COLO829 (cell line): ENCODE measurements at regions not wholly inside any gene's neighbourhood (a gene's known extent, or its start where the extent isn't known, plus 50 kb on each side); places are given as distances from the start of the nearest gene placed in this dataset.
"Not testable (repeated sequence)": the region's sequence is repeated elsewhere in the genome, so short reads cannot be mapped to it uniquely, and the experiment has no call there.

Experiments used
- DNase-seq: peaks from one replicate; pipeline ENCODE4 v3.0.0; 2012; ENCODE audit warnings: low spot score

DNA sequence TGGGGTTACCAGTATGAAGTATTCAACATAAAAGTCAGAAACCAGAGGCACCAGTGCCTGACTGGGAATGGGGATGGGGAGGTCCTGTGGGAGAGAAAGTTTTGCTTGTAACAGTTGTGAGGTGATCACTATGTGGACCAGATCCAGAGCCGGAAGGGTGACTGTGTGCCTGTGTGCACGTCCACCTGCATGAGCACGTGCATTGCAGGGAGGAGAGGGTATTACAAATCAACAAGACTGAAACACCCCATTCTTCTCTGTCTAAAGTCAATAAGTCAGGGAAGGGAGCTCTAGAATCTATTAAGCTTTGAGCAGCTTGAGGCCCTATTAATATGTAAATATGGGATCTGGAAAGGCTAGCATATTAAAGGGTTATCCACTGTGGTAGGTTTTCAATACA, 241.0 kb upstream of the ACVR2A start:
- DNase-seq: no peak

DNA sequence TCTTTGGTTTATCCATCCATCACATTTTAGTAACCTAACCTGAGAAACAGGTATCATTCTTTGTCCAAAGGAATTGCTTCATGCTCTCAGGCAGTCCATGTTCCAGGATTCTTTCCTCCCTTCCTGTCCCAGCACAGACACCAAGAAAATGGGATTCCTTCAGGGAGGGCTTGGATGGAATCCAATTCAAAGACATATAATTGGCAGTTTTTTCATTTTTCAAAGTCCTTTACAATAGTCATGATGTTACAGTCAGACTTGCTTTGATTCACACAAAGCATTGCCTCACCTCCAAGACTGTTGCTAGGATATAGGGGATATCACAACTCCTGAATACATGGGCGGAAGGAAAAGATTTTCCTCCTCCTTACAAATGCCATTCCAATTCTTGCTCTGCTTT, 241.4 kb upstream of the ACVR2A start:
- DNase-seq: no peak

DNA sequence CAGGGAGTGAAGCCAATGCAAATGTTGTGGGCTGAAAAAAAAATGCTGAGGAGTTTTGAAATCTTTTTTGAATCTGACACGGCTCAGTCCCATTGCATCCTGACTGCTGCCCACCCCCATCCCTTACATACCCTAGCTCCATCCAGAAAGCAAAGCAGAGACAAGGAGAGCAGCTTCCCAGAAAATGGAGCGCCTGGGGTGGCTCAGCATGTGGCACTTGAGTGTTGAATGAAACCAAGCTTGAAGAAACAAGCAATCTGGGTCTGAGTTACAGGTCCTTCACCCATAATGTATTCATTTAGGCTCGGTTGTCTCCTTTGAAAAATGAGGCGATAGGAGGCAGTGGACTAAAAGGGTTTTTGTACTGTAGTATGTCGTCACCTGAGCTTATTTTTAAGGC, 244.2 kb upstream of the ACVR2A start:
- no peak for DNase-seq

DNA sequence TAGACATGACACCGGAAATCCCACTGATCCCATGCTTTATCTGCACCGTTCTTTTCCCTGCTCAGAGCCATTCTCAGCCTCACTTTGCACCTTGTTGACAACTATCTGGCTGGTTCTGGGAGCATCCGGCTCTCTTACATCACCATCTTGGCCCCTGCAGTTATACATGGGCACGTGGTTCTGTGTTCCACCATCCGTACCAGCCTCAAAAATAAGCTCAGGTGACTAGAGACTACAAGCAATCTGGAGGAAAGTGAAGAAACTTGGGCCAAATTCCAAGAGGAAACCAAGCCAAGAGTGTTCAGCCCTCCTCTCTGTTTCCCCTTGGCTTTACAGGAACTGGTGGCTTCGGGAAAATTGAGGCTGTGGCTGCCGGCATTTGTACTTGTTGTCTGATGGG, 244.6 kb upstream of the ACVR2A start:
- DNase-seq: no peak

DNA sequence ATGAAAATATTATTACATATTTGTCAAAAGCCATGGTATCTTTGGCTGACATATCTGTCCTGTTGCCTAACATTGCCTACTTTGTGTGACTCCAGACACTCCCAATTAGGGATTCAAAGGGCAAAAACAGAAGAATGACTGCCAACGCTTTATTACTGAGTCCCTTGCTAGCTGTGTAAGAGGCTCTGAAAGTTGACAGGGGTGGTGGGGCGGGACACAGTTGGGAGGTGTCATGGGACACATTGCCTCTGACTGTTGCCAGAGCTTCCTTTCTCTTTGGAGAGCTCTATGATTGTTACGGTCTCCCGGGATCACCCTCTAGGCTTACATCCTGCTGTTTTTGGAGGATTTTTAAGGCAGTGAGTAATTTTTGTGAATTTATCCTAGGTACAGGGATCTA, 249.6 kb upstream of the ACVR2A start:
- DNase-seq: no peak

- DNase-seq: no peak
Observed at GRCh38 chr2:147594038-147594437, 250.8 kb upstream of the ACVR2A start.

GRCh38 chr2:147592784-147593183, 252.0 kb upstream of the ACVR2A start:
- not testable (repeated sequence) for DNase-seq

DNA sequence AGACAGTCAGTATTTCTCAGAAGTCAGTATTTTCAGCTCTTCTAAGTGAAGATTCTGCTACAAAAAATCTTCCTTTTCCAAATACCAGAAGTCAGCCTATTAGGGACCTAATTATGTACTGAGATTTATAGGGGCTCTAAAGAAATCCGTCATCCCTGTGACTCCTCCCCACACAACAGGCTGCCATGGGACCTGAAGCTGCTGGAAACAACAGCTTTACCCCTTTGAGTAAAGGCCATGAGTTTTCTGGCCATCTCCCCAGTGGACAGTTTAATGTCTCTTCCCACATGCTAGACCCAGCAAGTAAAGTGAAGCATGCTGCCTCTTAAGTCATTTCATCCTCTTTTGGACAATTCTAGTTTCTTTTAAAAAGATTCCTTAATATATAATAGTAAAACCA, 255.7 kb upstream of the ACVR2A start:
- no peak for DNase-seq

DNA sequence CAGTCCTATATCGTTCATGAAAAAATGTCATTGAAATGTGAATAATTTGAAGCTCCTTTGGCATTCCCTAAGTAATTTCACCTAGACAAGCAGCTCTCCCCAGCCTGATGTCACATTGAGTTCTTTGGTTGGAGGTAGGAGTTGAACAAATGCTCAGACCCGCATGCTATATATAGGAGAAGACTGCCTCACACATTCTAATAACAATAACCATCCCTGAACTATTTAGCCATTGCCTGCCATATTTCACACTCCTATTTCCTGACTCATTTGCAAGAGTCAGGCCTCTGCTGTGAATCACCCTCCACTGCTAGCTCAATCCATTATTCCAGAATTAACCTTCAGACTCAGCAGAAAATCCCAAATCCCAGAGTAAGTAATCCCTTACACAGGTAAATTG, 256.6 kb upstream of the ACVR2A start:
- DNase-seq: no peak

DNA sequence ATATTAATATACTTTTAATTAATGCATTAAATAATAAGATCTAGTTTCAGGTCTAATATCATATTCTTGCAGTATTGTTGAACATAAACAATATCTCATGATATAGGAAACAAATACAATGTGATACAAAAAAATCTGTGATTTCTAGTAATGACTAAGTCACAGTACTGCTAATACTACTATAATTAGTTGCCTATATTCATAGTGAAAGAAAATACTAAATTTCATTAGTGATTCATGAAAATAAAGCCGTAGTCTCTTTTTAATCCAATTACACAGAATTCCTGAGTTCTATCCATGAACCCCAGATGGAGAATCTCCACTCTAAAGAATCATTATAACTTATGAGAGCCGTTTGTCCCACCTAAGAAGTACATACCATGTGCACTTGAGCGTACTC, 266.3 kb upstream of the ACVR2A start:
- no peak for DNase-seq

- DNase-seq: no peak
Observed at GRCh38 chr2:147577998-147578380, 266.8 kb upstream of the ACVR2A start.

DNA sequence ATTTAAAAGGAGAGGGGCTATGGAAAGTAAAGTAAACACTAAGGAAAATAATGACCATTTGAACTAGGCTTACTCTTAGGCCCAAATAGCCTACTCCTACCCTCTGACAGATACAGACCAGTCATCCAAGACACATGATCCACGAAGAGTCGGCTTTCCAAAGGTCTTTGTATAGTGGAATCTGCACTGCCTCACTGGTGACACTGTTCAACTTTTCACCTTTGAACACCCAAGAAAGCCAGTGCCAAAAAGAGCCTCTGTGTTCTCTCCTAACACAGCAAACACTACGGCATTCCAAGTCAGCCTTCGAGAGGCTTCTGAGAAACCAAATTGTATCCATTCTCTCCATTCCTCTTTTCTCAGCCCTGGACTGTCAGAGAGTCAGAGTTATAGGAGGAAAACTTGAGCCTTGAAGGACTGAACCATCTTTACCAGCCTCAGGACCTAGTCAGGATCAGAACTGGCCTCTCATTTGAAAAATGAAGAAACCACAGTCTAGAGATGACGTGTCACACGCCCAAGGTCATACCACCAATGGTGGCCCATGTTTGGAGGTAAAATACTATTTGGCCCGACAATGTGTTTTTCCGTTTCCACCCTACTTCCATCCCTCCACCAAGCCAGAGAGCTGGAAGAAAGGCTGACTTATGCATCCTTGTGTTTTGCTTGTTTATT, 267.4 kb upstream of the ACVR2A start:
- DNase-seq: no peak

GRCh38 chr2:147575106-147575505, 269.7 kb upstream of the ACVR2A start:
- no peak for DNase-seq

DNA sequence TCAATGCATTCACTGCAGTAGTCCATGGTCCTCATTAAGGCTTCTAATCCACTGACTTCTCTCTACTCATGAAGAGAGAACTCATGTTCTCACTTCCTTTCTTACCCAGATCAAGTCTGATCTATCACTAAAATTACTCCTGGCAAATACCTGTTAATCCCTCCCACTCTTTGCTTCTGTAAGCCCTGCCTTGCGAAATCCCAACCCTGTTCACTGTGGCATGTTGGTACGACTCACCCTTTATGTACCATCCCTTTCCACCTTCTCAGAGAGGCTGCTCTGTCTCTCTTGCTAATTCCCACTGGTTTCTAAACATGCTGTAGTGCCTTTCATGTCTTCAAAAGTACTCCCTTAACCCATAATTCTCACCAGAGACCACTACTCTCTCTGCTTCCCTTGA, 272.2 kb upstream of the ACVR2A start:
- no peak for DNase-seq

DNA sequence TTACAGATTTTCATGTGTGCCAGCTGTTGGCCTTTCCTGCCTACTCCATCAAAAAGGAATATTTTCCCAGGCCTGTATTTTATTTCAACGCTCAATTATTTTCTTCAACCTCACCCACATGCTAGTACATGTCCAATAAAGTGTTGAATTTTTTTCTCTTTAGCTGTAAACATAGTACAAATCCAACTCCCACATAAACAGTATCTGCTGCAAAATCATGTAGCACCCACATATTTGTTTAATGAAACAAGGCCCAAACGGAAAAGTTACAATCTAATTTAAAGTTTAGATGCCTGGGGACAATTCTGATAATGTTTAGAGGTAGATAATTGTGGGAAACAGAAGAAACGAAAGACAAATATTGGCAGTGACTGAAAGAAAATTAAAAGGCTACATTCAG, 275.4 kb upstream of the ACVR2A start:
- DNase-seq: no peak

DNA sequence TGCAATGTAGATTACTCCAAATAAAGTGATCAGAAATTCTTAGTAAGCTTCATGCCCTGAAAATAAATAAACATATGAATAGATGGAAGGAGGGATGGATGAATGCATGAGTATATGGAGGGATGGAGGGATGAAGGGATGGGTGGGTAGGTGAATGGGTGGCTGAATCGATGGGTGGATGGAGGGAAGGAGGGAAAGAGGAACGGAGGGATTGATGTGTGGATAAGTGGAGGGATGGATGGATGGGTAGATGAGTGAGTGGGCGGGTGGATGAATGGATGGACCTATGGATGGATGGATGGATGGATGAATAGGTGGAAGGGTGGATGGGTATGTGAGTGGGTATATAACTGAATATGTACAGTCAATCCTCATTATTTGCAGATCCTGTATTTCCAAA, 276.7 kb upstream of the ACVR2A start:
- no peak for DNase-seq

GRCh38 chr2:147567136-147567535, 277.7 kb upstream of the ACVR2A start:
- DNase-seq: no peak

DNA sequence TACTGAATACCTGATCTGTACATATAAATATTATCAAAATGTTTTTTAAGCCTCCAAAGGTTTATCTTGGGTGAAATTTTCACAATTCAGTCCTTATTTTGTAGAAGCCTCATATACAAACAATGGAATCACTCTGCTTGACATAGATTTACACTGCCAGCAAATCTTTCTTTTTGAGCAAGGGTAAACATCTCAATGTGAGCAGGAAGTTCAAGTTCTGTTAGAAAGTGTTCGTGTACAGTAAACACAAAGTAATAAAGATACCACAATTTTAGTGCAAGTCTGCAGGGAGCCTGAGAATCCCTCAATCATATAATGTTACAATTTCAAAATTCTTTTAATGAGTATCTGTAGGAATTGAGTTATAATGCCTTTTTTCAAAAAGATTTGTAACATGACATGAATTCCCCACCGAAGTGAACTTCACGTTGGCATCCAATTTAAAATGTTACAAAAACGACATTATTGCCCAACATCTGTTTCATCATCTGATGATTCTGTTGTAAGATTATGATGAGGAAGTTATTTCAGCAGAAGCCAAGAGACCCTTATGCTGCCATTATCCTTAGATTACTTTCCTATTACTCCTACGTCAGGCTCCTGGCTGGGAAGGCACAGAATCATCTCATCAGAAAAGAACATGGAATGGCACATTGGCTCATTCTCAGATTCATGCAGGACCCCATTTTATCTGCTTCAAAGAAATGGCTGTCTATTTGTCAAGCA, 283.9 kb upstream of the ACVR2A start:
- DNase-seq: no peak

DNA sequence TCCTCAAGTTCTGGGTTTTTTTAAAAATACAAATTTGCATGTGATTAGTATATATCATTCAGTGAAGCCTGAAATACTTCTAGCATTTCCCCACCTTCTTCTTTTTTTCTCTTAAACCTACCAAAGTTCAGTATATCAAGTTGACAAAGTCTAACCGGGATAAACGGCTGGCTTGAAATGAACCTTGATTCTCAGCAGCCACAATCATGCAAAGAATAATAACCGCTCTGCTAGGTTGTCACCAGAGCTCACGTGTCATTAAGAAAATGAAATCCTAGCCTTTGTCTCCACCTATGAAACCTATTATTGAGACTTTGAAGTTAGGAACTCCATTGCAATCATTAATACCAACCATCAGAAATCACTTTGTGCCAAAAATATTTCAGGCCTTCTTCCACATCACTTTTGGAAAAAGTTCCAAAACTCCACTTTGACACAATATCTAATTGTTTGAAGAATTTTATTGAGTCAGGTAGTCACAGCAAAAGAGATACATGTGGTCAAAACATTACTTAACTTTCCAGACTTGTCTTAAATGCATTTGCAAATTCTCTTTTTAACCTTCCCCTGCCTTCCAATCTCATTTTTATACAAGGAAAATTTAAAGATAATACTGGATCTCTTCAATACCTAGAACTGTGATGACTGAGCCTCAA, 285.6 kb upstream of the ACVR2A start:
- no peak for DNase-seq

- no peak for DNase-seq
Observed at GRCh38 chr2:147558620-147559019, 286.2 kb upstream of the ACVR2A start.

DNA sequence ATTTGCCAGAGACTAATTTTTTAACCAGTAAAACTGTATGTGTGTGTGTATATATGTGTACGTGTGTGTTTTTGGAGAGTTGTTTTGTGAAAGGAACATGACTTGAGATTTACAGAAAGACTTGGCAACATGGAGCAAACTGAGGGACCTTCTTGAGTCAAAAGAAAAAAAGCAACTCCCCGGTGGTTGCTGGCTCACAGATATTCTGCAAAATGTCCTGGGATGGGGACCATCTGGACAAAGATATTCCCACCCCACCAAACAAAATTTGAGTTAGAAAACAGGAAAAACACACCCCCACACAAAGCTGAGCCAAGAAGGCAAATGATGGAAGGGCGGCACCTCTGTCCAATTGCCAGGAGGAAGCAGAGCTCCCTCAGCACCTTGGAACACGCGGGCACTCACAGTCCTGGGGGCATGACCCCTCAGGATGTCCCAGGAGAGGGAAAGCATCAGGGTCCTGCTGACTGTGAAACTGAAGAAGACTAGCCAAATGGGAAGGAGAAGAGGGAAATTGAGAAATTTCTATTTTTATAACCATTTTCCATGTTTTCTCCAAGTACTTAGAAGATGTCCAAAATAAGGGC, 290.2 kb upstream of the ACVR2A start:
- DNase-seq: no peak

GRCh38 chr2:147553775-147554271, 291.0 kb upstream of the ACVR2A start:
- DNase-seq: no peak
